ENCODE measurements at regions not wholly inside any gene's neighbourhood (a gene's known extent, or its start where the extent isn't known, plus 50 kb on each side); places are given as distances from the start of the nearest gene placed in this dataset.

- TF ChIP-seq CTCF (IDR thresholded peaks at IDR 0.05; ENCODE audit: unreplicated experiment in 3 of 3) = no peak
- Mint-ChIP-seq H3K4me1 (no peaks in the 10 kb centered on the region), H3K27me3 (ENCODE audit: low read depth) (peaks cover 7% of the 10 kb centered on the region), H3K36me3 (ENCODE audit: low read depth) (no peaks in the 10 kb centered on the region), H3K27ac (no peak overlapping the region), H3K9me3 (peaks cover 38% of the 10 kb centered on the region), H3K4me3 (no peak overlapping the region)
Measured at GRCh38 chr22:34001701-34002466, 81.6 kb upstream of the LARGE1 start.

- H3K4me1 Mint-ChIP-seq = no peaks in the 10 kb centered on the region
- H3K27me3 Mint-ChIP-seq (ENCODE audit: low read depth) = peaks cover 7% of the 10 kb centered on the region
- no peaks in the 10 kb centered on the region for H3K36me3 Mint-ChIP-seq (ENCODE audit: low read depth)
- TF ChIP-seq CTCF (IDR thresholded peaks at IDR 0.05; ENCODE audit: unreplicated experiment in 3 of 3) = no peak
- peaks cover 38% of the 10 kb centered on the region for H3K9me3 Mint-ChIP-seq
- H3K27ac Mint-ChIP-seq = no peak overlapping the region
- H3K4me3 Mint-ChIP-seq = no peak overlapping the region
Measured at GRCh38 chr22:34004058-34004457, 83.8 kb upstream of the LARGE1 start.

- Mint-ChIP-seq H3K36me3 (ENCODE audit: low read depth) (no peaks in the 10 kb centered on the region), H3K27ac (no peak overlapping the region), H3K4me1 (no peaks in the 10 kb centered on the region), H3K27me3 (ENCODE audit: low read depth) (peaks cover 5% of the 10 kb centered on the region), H3K9me3 (peaks cover 32% of the 10 kb centered on the region), H3K4me3 (no peak overlapping the region)
- TF ChIP-seq CTCF (IDR thresholded peaks at IDR 0.05; ENCODE audit: unreplicated experiment in 3 of 3) = no peak
Measured at GRCh38 chr22:34010259-34010658, 90.0 kb upstream of the LARGE1 start.

- Mint-ChIP-seq H3K27me3 (ENCODE audit: low read depth) (no peaks in the 10 kb centered on the region), H3K4me1 (no peaks in the 10 kb centered on the region), H3K4me3 (no peak overlapping the region), H3K27ac (no peak overlapping the region), H3K9me3 (peaks cover 20% of the 10 kb centered on the region), H3K36me3 (ENCODE audit: low read depth) (no peaks in the 10 kb centered on the region)
- TF ChIP-seq CTCF (IDR thresholded peaks at IDR 0.05; ENCODE audit: unreplicated experiment in 3 of 3) = no peak
Measured at GRCh38 chr22:34015642-34016041, 95.4 kb upstream of the LARGE1 start.

GRCh38 chr22:34017205-34017604 is 96.9 kb upstream of the LARGE1 start:
- no peak overlapping the region for H3K27ac Mint-ChIP-seq
- H3K27me3 Mint-ChIP-seq (ENCODE audit: low read depth) = peaks cover 4% of the 10 kb centered on the region
- H3K4me1 Mint-ChIP-seq = no peaks in the 10 kb centered on the region
- no peak for TF ChIP-seq CTCF (IDR thresholded peaks at IDR 0.05; ENCODE audit: unreplicated experiment in 3 of 3)
- no peak overlapping the region for H3K4me3 Mint-ChIP-seq
- H3K36me3 Mint-ChIP-seq (ENCODE audit: low read depth) = no peaks in the 10 kb centered on the region
- H3K9me3 Mint-ChIP-seq = peaks cover 16% of the 10 kb centered on the region
